ENCODE measurements at regions not wholly inside any gene's neighbourhood (a gene's known extent, or its start where the extent isn't known, plus 50 kb on each side); places are given as distances from the start of the nearest gene placed in this dataset.

DNA sequence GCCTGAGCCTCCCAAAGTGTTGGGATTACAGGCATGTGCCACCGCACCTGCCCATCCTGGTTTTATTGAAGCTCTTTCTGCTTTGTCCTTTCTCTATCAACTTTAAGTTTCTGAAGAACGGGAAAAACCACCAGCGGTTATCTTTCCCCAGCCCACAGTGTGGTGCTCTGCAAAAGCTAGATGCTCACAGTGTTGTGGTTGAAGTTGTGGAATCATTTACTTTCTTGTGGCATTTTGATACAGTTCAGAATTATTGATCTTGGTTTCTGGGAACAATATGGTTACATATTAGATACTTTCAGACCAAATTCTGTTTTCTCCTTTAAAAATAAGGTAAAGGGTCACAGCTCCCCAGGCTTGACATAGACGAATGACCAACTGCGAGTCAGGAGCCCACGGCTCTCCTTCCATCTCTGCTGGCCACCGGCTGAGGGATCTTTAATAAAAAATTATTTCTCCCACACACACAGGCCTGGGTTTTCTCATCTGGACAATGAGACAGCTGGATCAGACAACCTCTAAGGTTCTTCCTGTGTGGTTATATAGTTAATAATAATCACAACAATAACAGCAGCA lies 385.3 kb downstream of the SETD4 start:
- Mint-ChIP-seq H3K27ac (no peak overlapping the region), H3K36me3 (ENCODE audit: low read depth) (no peaks in the 10 kb centered on the region), H3K4me3 (no peak overlapping the region), H3K27me3 (peaks cover 13% of the 10 kb centered on the region), H3K4me1 (peaks cover 6% of the 10 kb centered on the region), H3K9me3 (peaks cover 5% of the 10 kb centered on the region)
- intact Hi-C loops (cut with micrococcal nuclease) = no loop called here
- no peak for DNase-seq

- Mint-ChIP-seq H3K4me1 (peaks cover 6% of the 10 kb centered on the region), H3K27ac (no peak overlapping the region), H3K9me3 (peaks cover 5% of the 10 kb centered on the region), H3K4me3 (no peak overlapping the region), H3K36me3 (ENCODE audit: low read depth) (no peaks in the 10 kb centered on the region), H3K27me3 (peaks cover 15% of the 10 kb centered on the region)
- intact Hi-C loops (cut with micrococcal nuclease) = no loop called here
- no peak for DNase-seq
Observed at GRCh38 chr21:35674091-35674671, 386.1 kb downstream of the SETD4 start.

GRCh38 chr21:35672313-35672712 lies 388.0 kb downstream of the SETD4 start:
- no peak for DNase-seq
- Mint-ChIP-seq H3K4me1 (peaks cover 6% of the 10 kb centered on the region), H3K27me3 (peaks cover 15% of the 10 kb centered on the region), H3K36me3 (ENCODE audit: low read depth) (no peaks in the 10 kb centered on the region), H3K27ac (no peak overlapping the region), H3K9me3 (no peaks in the 10 kb centered on the region), H3K4me3 (no peak overlapping the region)
- intact Hi-C loops (cut with micrococcal nuclease) = no loop called here

DNA sequence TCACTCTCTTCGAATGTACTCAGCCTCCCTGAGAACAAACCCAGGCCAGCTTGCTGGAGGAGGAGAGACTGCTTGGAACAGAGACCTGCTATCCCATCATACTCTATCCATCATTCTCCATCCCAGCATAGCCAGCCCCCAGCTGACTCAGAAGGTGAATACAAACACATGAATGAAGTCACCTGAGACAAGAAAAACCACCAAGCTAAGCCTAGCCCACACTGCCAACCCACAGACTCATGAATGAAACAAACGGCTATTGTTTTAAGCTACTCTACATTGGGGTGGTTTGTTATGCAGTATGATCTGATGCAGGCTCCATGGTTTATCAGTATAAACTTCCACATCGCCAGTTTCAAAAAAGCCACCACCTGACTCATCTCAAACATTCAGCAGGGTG lies 395.6 kb downstream of the SETD4 start:
- peaks cover 45% of the 10 kb centered on the region for H3K27me3 Mint-ChIP-seq
- intact Hi-C loops (cut with micrococcal nuclease) = no loop called here
- H3K4me3 Mint-ChIP-seq = no peak overlapping the region
- no peaks in the 10 kb centered on the region for H3K36me3 Mint-ChIP-seq (ENCODE audit: low read depth)
- H3K9me3 Mint-ChIP-seq = no peaks in the 10 kb centered on the region
- peaks cover 4% of the 10 kb centered on the region for H3K4me1 Mint-ChIP-seq
- no peak for DNase-seq
- no peak overlapping the region for H3K27ac Mint-ChIP-seq

- H3K4me1 Mint-ChIP-seq = peaks cover 4% of the 10 kb centered on the region
- DNase-seq = no peak
- H3K27ac Mint-ChIP-seq = no peak overlapping the region
- peaks cover 42% of the 10 kb centered on the region for H3K27me3 Mint-ChIP-seq
- H3K36me3 Mint-ChIP-seq (ENCODE audit: low read depth) = no peaks in the 10 kb centered on the region
- H3K9me3 Mint-ChIP-seq = no peaks in the 10 kb centered on the region
- H3K4me3 Mint-ChIP-seq = no peak overlapping the region
- intact Hi-C loops (cut with micrococcal nuclease) = no loop called here
Observed at GRCh38 chr21:35663856-35664606, 396.3 kb downstream of the SETD4 start.

GRCh38 chr21:35658242-35658641 lies 402.1 kb downstream of the SETD4 start:
- peak overlapping the region; percentile 27 for H3K4me3 Mint-ChIP-seq
- peaks cover 16% of the 10 kb centered on the region for H3K27me3 Mint-ChIP-seq
- DNase-seq = peak; percentile 61
- peaks cover 5% of the 10 kb centered on the region for H3K9me3 Mint-ChIP-seq
- H3K27ac Mint-ChIP-seq = no peak overlapping the region
- intact Hi-C loops (cut with micrococcal nuclease) = no loop called here
- H3K36me3 Mint-ChIP-seq (ENCODE audit: low read depth) = no peaks in the 10 kb centered on the region
- H3K4me1 Mint-ChIP-seq = peaks cover 10% of the 10 kb centered on the region

DNA sequence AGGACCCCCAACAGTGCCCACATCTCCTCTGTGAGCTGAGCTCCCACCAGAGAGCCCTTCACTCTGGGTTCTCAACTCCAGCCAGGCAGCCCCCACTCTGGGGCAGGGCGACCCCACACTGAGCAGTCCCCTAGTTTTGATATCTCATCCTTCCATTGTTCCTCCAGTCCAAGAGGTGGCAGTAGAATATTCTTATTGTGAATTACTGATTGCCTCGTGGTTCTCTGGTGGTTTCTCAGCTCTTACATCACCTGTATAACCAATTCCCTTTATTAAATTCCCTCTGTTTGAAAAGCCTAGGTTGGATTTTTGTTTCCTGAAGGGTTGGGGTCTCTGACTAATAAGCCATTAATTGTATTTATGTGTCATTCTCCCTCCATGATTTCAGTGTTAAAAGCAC lies 407.5 kb downstream of the SETD4 start:
- peaks cover 5% of the 10 kb centered on the region for H3K9me3 Mint-ChIP-seq

GRCh38 chr21:35652196-35652595 lies 408.1 kb downstream of the SETD4 start:
- H3K36me3 Mint-ChIP-seq (ENCODE audit: low read depth) = no peaks in the 10 kb centered on the region
- H3K9me3 Mint-ChIP-seq = peaks cover 4% of the 10 kb centered on the region
- intact Hi-C loops (cut with micrococcal nuclease) = no loop called here
- H3K4me3 Mint-ChIP-seq = no peak overlapping the region
- no peak overlapping the region for H3K27ac Mint-ChIP-seq
- no peaks in the 10 kb centered on the region for H3K4me1 Mint-ChIP-seq
- DNase-seq = no peak
- peaks cover 23% of the 10 kb centered on the region for H3K27me3 Mint-ChIP-seq

More for the DNA sequence above, 407.5 kb downstream of the SETD4 start:
- no peak overlapping the region for H3K4me3 Mint-ChIP-seq
- intact Hi-C loops (cut with micrococcal nuclease) = no loop called here
- H3K36me3 Mint-ChIP-seq (ENCODE audit: low read depth) = no peaks in the 10 kb centered on the region
- peaks cover 3% of the 10 kb centered on the region for H3K4me1 Mint-ChIP-seq
- no peak for DNase-seq
- peaks cover 21% of the 10 kb centered on the region for H3K27me3 Mint-ChIP-seq
- H3K27ac Mint-ChIP-seq = no peak overlapping the region

DNA sequence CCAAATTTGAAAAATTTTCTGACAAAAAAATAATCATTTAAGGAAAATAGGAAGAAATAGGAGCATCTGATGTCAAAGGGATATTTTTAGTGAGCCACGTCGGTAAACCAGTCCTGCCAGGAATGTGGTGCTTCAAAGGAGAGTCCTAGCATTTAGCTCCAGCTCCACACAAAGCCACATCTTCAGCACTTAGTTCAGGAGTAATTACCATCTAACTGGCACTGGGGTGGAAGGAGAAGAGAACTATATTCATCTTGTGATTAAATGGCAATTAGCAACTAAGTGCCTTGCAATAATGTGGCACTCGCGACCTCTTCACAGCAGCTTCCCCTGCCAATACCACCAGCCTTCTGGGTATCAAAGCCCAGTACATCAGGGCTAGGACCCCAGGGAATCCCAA lies 409.1 kb downstream of the SETD4 start:
- no peak for DNase-seq
- intact Hi-C loops (cut with micrococcal nuclease) = no loop called here
- no peaks in the 10 kb centered on the region for H3K9me3 Mint-ChIP-seq
- H3K4me3 Mint-ChIP-seq = no peak overlapping the region
- peaks cover 26% of the 10 kb centered on the region for H3K27me3 Mint-ChIP-seq
- H3K27ac Mint-ChIP-seq = no peak overlapping the region
- no peaks in the 10 kb centered on the region for H3K36me3 Mint-ChIP-seq (ENCODE audit: low read depth)
- H3K4me1 Mint-ChIP-seq = no peaks in the 10 kb centered on the region

- H3K4me3 Mint-ChIP-seq = no peak overlapping the region
- DNase-seq = no peak
- no peaks in the 10 kb centered on the region for H3K36me3 Mint-ChIP-seq (ENCODE audit: low read depth)
- intact Hi-C loops (cut with micrococcal nuclease) = no loop called here
- H3K27me3 Mint-ChIP-seq = peaks cover 28% of the 10 kb centered on the region
- H3K4me1 Mint-ChIP-seq = no peaks in the 10 kb centered on the region
- no peak overlapping the region for H3K27ac Mint-ChIP-seq
- H3K9me3 Mint-ChIP-seq = no peaks in the 10 kb centered on the region
Observed at GRCh38 chr21:35649186-35649585, 411.1 kb downstream of the SETD4 start.

- peaks cover 30% of the 10 kb centered on the region for H3K27me3 Mint-ChIP-seq
- H3K4me1 Mint-ChIP-seq = no peaks in the 10 kb centered on the region
- DNase-seq = no peak
- no peaks in the 10 kb centered on the region for H3K36me3 Mint-ChIP-seq (ENCODE audit: low read depth)
- no peak overlapping the region for H3K27ac Mint-ChIP-seq
- intact Hi-C loops (cut with micrococcal nuclease) = no loop called here
- no peaks in the 10 kb centered on the region for H3K9me3 Mint-ChIP-seq
- H3K4me3 Mint-ChIP-seq = no peak overlapping the region
Observed at GRCh38 chr21:35648512-35648911, 411.8 kb downstream of the SETD4 start.

GRCh38 chr21:35646606-35647005 lies 413.7 kb downstream of the SETD4 start:
- no peaks in the 10 kb centered on the region for H3K36me3 Mint-ChIP-seq (ENCODE audit: low read depth)
- no peak overlapping the region for H3K4me3 Mint-ChIP-seq
- H3K27ac Mint-ChIP-seq = no peak overlapping the region
- no peaks in the 10 kb centered on the region for H3K4me1 Mint-ChIP-seq
- DNase-seq = no peak
- intact Hi-C loops (cut with micrococcal nuclease) = no loop called here
- peaks cover 36% of the 10 kb centered on the region for H3K27me3 Mint-ChIP-seq
- H3K9me3 Mint-ChIP-seq = no peaks in the 10 kb centered on the region

- no peak for DNase-seq
- Mint-ChIP-seq H3K27ac (no peak overlapping the region), H3K27me3 (peaks cover 32% of the 10 kb centered on the region), H3K9me3 (no peaks in the 10 kb centered on the region), H3K4me1 (no peaks in the 10 kb centered on the region), H3K4me3 (no peak overlapping the region), H3K36me3 (ENCODE audit: low read depth) (no peaks in the 10 kb centered on the region)
- intact Hi-C loops (cut with micrococcal nuclease) = no loop called here
Observed at GRCh38 chr21:35645991-35646390, 414.3 kb downstream of the SETD4 start.

DNA sequence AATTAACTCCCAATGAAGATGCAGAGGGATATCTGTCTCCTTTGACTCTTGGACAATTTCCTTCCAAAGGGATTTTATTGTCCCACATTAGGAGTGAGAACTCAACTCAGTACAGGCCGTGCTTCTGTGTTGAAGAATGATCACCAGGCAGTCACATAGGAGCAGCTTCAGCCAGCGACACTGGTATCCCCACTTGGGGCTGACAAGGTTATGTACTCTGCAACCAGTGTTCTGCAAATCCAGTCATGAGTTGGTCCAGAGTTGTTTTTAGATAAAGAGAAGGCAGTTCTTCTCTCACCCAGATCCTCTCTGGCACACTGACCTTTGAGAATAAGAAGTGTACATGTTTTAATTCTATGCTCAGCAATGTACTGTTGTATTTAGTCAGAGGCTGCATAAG lies 415.8 kb downstream of the SETD4 start:
- Mint-ChIP-seq H3K27ac (no peak overlapping the region), H3K36me3 (ENCODE audit: low read depth) (no peaks in the 10 kb centered on the region), H3K9me3 (no peaks in the 10 kb centered on the region), H3K4me3 (no peak overlapping the region), H3K4me1 (no peaks in the 10 kb centered on the region), H3K27me3 (peaks cover 30% of the 10 kb centered on the region)
- intact Hi-C loops (cut with micrococcal nuclease) = no loop called here
- DNase-seq = no peak

Data from activated CD4-positive, alpha-beta T cell treated with anti-CD3 and anti-CD28 coated beads, Interleukin-2, amount 10 ng/mL, durations not matched to agents 24 days and 14 days (primary cell).